PC-3 (cell line): ENCODE measurements at regions not wholly inside any gene's neighbourhood (a gene's known extent, or its start where the extent isn't known, plus 50 kb on each side); places are given as distances from the start of the nearest gene placed in this dataset.

ENCODE experiments used
- ATAC-seq: fragments of 200-7000 bp; cut with Tn5 transposase; 2 replicates; pipeline ENCODE4 v1.9.1; 2020; ENCODE audit warnings: mild to moderate bottlenecking, moderate library complexity
- BruUV-seq: library from RNA; stranded (reverse); fragments of 400-500 nt; replicated peaks from 2 replicates; lab custom pipeline; 2021; lab: Mats Ljungman, UMichigan
- CTCF ChIA-PET: fragments of 300-600 bp; sonication (Branson Sonifier 250); formaldehyde crosslinking; loops from one replicate; lab custom pipeline; 2022; ENCODE audit warnings: antibody characterized with exemption; lab: Charles Lee
- POLR2A ChIA-PET: fragments of 300-600 bp; sonication (Branson Sonifier 250); formaldehyde crosslinking; loops from one replicate; lab custom pipeline; 2022; ENCODE audit warnings: antibody characterized with exemption; ENCODE audit not compliant: unreplicated experiment; lab: Charles Lee
- DNase-seq: peaks from one replicate; pipeline ENCODE4 v3.0.0-alpha.2; 2015
- H2AFZ ChIP-seq: fragments of 300-600 bp; sonication (generic); 2 replicates; pipeline ENCODE4 v1.6.0; 2016; ENCODE audit warnings: antibody characterized with exemption, low read length
- H3F3A ChIP-seq: fragments of 300-600 bp; sonication (generic); one replicate; pipeline ENCODE4 v1.6.0; 2017; ENCODE audit warnings: antibody characterized with exemption, low read length, control low read depth, mild to moderate bottlenecking; ENCODE audit not compliant: unreplicated experiment
- H3K27ac ChIP-seq: fragments of 300-600 bp; sonication (generic); 2 replicates; pipeline ENCODE4 v1.5.1; 2016; ENCODE audit warnings: mild to moderate bottlenecking, low read length
- H3K27me3 ChIP-seq: fragments of 300-600 bp; sonication (generic); 2 replicates; pipeline ENCODE4 v1.6.1; 2016; ENCODE audit warnings: low read length, mixed read lengths
- H3K36me3 ChIP-seq: fragments of 300-600 bp; sonication (generic); 2 replicates; pipeline ENCODE4 v1.6.1; 2016; ENCODE audit warnings: low read depth, mixed run types, low read length, mixed read lengths
- H3K4me1 ChIP-seq: fragments of 300-600 bp; sonication (generic); 2 replicates; pipeline ENCODE4 v1.5.1; 2016; ENCODE audit warnings: low read length; ENCODE audit not compliant: insufficient read depth
- H3K4me2 ChIP-seq: fragments of 300-600 bp; sonication (generic); 2 replicates; pipeline ENCODE4 v1.6.0; 2016; ENCODE audit warnings: low read length
- H3K4me3 ChIP-seq: fragments of 300-600 bp; sonication (generic); 2 replicates; pipeline ENCODE4 v1.5.1; 2016; ENCODE audit warnings: mild to moderate bottlenecking, low read length, mixed read lengths
- H3K79me2 ChIP-seq: fragments of 300-600 bp; sonication (generic); 2 replicates; pipeline ENCODE4 v1.6.1; 2017; ENCODE audit warnings: low read length, mixed read lengths
- H3K9ac ChIP-seq: fragments of 300-600 bp; sonication (generic); 2 replicates; pipeline ENCODE4 v1.6.0; 2016; ENCODE audit warnings: mild to moderate bottlenecking, low read length
- H3K9me2 ChIP-seq: fragments of 300-600 bp; sonication (generic); replicated peaks from 2 replicates; pipeline ENCODE4 v1.6.1; 2016; ENCODE audit warnings: mixed run types, low read length, mixed read lengths
- H3K9me3 ChIP-seq: fragments of 300-600 bp; sonication (generic); 2 replicates; pipeline ENCODE4 v1.6.1; 2016; ENCODE audit warnings: low read length, mixed read lengths
- H4K20me1 ChIP-seq: fragments of 300-600 bp; sonication (generic); 2 replicates; pipeline ENCODE4 v1.6.1; 2016; ENCODE audit warnings: low read length, mixed read lengths
- EZH2 ChIP-seq: fragments of 300-600 bp; sonication (generic); IDR thresholded peaks from one replicate; pipeline ENCODE4 v1.6.1; 2017; ENCODE audit warnings: antibody characterized with exemption, mild to moderate bottlenecking, low read length; ENCODE audit not compliant: unreplicated experiment
- EZH2phosphoT487 ChIP-seq: fragments of 300-600 bp; sonication (generic); IDR thresholded peaks from 2 replicates; pipeline ENCODE4 v1.6.1; 2018; ENCODE audit warnings: mild to moderate bottlenecking, antibody characterized with exemption, low read length, borderline replicate concordance
- intact Hi-C: fragments of 100-400 bp; cut with micrococcal nuclease; formaldehyde crosslinking; loops from 2 replicates; pipeline ENCODE4 v1.9.0; 2023
- TF ChIP-seq, protein P1 (sequence below): fragments of 300-600 bp; sonication (generic); conservative IDR thresholded peaks from 2 replicates; pipeline ENCODE4 v1.5.1; 2017; ENCODE audit warnings: antibody characterized with exemption, low read depth, mild to moderate bottlenecking, low read length

DNA sequence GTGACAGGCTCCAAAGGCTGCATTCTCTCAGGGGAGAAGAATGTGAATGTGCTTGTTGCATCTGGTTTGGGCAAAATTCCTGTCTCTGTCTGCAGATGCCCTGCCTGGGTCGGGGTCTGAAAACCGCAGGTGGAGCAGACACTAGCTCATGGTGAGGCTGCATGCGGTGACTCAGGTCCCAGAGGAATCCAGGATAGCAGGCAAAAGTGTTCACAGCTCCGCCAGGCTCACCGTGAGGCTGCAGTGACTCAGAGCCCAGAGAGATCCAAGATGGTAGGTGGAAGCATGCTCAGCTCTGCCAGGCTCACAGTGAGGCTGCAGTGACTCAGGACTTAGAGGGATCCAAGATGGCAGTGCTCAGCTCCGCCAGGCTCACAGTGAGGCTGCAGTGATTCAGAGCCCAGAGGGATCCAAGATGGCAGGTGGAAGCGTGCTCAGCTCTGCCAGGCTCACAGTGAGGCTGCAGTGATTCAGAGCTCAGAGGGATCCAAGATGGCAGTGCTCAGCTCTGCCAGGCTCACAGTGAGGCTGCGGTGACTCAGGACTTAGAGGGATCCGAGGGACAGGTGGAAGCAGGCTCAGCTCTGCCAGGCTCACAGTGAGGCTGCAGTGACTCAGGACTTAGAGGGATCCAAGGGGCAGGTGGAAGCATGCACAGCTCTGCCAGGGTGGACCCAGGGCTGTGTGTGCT lies 200.5 kb downstream of the ACKR3 start:
- H3K9me2 ChIP-seq, result no peaks in the 10 kb centered on the region
- H3F3A ChIP-seq, result peaks cover 5% of the 10 kb centered on the region
- H3K4me1 ChIP-seq, result peaks cover 25% of the 10 kb centered on the region
- ATAC-seq, result peak; percentile 93
- no peak for TF ChIP-seq EZH2phosphoT487
- no peak for TF ChIP-seq EZH2
- TF ChIP-seq, protein P1, sequence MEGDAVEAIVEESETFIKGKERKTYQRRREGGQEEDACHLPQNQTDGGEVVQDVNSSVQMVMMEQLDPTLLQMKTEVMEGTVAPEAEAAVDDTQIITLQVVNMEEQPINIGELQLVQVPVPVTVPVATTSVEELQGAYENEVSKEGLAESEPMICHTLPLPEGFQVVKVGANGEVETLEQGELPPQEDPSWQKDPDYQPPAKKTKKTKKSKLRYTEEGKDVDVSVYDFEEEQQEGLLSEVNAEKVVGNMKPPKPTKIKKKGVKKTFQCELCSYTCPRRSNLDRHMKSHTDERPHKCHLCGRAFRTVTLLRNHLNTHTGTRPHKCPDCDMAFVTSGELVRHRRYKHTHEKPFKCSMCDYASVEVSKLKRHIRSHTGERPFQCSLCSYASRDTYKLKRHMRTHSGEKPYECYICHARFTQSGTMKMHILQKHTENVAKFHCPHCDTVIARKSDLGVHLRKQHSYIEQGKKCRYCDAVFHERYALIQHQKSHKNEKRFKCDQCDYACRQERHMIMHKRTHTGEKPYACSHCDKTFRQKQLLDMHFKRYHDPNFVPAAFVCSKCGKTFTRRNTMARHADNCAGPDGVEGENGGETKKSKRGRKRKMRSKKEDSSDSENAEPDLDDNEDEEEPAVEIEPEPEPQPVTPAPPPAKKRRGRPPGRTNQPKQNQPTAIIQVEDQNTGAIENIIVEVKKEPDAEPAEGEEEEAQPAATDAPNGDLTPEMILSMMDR, result no peak
- no peaks in the 10 kb centered on the region for H3K79me2 ChIP-seq
- H3K9ac ChIP-seq, result peak overlapping the region; percentile 48
- CTCF ChIA-PET, result interaction anchor here (0.5 to 1.1 kb wide), 3 partner anchors 52 to 834 kb away, joined by 3 to 4 read pairs (median 3); partner anchors contain the start of gene ACKR3
- H3K4me3 ChIP-seq, result no peak overlapping the region
- BruUV-seq, result no TSS peak
- no peaks in the 10 kb centered on the region for H4K20me1 ChIP-seq
- peak overlapping the region; percentile 59 for H3K4me2 ChIP-seq
- H3K27me3 ChIP-seq, result no peaks in the 10 kb centered on the region
- peak; percentile 95 for DNase-seq
- no peaks in the 10 kb centered on the region for H3K36me3 ChIP-seq
- peak overlapping the region; percentile 91 for H3K27ac ChIP-seq
- POLR2A ChIA-PET, result interaction anchor here (0.6 kb wide), 1 partner anchor 109 kb away, joined by 3 read pairs; no protein-coding TSS in a partner anchor
- intact Hi-C loops, result loop anchor here (10.0 kb wide), 1 partner anchor 105 kb away; no protein-coding TSS in a partner anchor
- H2AFZ ChIP-seq, result peak overlapping the region; percentile 32
- H3K9me3 ChIP-seq, result no peaks in the 10 kb centered on the region

DNA sequence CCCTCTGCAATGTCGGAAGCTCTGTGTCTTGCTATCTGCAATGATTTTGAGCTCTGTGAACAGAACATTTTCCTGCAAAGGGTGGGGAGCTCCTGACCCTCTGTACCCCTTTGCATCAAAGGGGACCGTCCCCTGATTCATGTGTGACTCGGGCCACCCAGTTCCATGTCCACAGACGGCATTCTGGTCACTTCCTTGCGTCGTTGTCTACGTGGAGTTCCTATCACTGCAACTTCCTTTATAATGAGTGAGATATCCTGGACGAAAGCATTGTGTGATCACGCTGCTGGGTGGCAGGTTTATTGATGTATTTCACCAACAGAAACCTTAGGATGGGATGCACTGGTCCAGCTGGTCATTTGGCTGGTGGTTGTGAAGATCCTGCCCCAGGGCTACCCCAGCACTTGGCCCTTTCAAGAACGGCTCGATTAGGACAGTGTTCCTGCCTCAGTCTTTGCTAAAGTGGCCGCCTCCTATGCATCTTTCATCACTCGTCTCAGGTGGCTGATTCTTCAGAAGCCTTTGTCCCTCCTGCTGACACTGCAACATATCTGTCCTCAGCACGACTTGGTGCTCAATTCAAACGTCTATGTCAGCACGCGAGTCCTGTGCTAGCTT lies 202.7 kb downstream of the ACKR3 start:
- no peaks in the 10 kb centered on the region for H4K20me1 ChIP-seq
- CTCF ChIA-PET, result no interaction called here
- no peak overlapping the region for H2AFZ ChIP-seq
- no peak for DNase-seq
- H3F3A ChIP-seq, result peaks cover 5% of the 10 kb centered on the region
- no peak overlapping the region for H3K9ac ChIP-seq
- TF ChIP-seq, protein P1, result no peak
- TF ChIP-seq EZH2phosphoT487, result no peak
- TF ChIP-seq EZH2, result no peak
- no TSS peak for BruUV-seq
- no peak overlapping the region for H3K4me2 ChIP-seq
- intact Hi-C loops, result loop anchor here (10.0 kb wide), 1 partner anchor 102 kb away; no protein-coding TSS in a partner anchor
- no peaks in the 10 kb centered on the region for H3K27me3 ChIP-seq
- no peak for ATAC-seq
- no peak overlapping the region for H3K27ac ChIP-seq
- H3K36me3 ChIP-seq, result no peaks in the 10 kb centered on the region
- no peak overlapping the region for H3K4me3 ChIP-seq
- peaks cover 41% of the 10 kb centered on the region for H3K4me1 ChIP-seq
- POLR2A ChIA-PET, result no interaction called here
- H3K79me2 ChIP-seq, result no peaks in the 10 kb centered on the region
- H3K9me3 ChIP-seq, result no peaks in the 10 kb centered on the region
- H3K9me2 ChIP-seq, result no peaks in the 10 kb centered on the region

DNA sequence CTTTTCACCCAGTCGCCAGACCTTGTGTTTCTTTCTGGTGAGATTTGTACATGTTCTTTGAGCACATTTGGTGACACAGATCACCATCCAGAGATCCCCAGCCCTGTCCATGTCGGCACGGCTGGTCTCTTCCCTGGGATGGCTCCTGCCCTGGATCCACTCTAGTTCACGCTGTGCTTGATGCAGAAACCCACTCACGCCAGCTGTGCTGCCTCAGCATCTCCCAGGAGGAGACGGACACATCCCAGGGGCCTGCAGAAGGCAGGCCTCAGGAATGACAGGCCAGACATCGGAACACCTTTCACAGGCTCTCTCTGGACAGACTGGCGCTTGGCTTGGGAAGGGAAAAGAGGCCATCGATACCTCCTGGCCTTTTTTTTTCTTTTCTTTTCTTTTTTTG lies 203.6 kb downstream of the ACKR3 start:
- POLR2A ChIA-PET, result no interaction called here
- no peaks in the 10 kb centered on the region for H4K20me1 ChIP-seq
- H3K27me3 ChIP-seq, result no peaks in the 10 kb centered on the region
- CTCF ChIA-PET, result no interaction called here
- H3F3A ChIP-seq, result peaks cover 5% of the 10 kb centered on the region
- no peak for TF ChIP-seq EZH2phosphoT487
- TF ChIP-seq, protein P1, result no peak
- no peak for TF ChIP-seq EZH2
- peaks cover 46% of the 10 kb centered on the region for H3K4me1 ChIP-seq
- no peaks in the 10 kb centered on the region for H3K9me3 ChIP-seq
- H3K4me2 ChIP-seq, result no peak overlapping the region
- H3K9me2 ChIP-seq, result no peaks in the 10 kb centered on the region
- intact Hi-C loops, result loop anchor here (10.0 kb wide), 1 partner anchor 102 kb away; no protein-coding TSS in a partner anchor
- H2AFZ ChIP-seq, result no peak overlapping the region
- no TSS peak for BruUV-seq
- DNase-seq (no peak), ATAC-seq (no peak)
- H3K36me3 ChIP-seq, result no peaks in the 10 kb centered on the region
- H3K9ac ChIP-seq, result no peak overlapping the region
- H3K27ac ChIP-seq, result no peak overlapping the region
- H3K79me2 ChIP-seq, result no peaks in the 10 kb centered on the region
- no peak overlapping the region for H3K4me3 ChIP-seq
